ENCODE measurements at regions not wholly inside any gene's neighbourhood (a gene's known extent, or its start where the extent isn't known, plus 50 kb on each side); places are given as distances from the start of the nearest gene placed in this dataset.

GRCh38 chr2:100206731-100207255 is 64.4 kb upstream of the AFF3 start:
- Histone ChIP-seq H3K4me1 (ENCODE audit: low read depth) (no peaks in the 10 kb centered on the region), H3K36me3 (ENCODE audit: low read depth) (no peaks in the 10 kb centered on the region), H3K9me3 (no peaks in the 10 kb centered on the region), H3K4me3 (no peak overlapping the region)
- intact Hi-C loops (cut with DNase I, micrococcal nuclease) = no loop called here
- TF ChIP-seq CTCF (IDR thresholded peaks at IDR 0.05) = no peak
- ATAC-seq (no peak), DNase-seq (no peak)

- TF ChIP-seq CTCF (IDR thresholded peaks at IDR 0.05) = no peak
- intact Hi-C loops (cut with DNase I, micrococcal nuclease) = no loop called here
- ATAC-seq = no peak
- Histone ChIP-seq H3K4me3 (no peak overlapping the region), H3K9me3 (no peaks in the 10 kb centered on the region), H3K36me3 (ENCODE audit: low read depth) (no peaks in the 10 kb centered on the region), H3K4me1 (ENCODE audit: low read depth) (no peaks in the 10 kb centered on the region)
- no peak for DNase-seq
Measured at GRCh38 chr2:100205174-100205573, 62.8 kb upstream of the AFF3 start.

GRCh38 chr2:100202567-100202966 is 60.2 kb upstream of the AFF3 start:
- no peak for DNase-seq
- H3K4me1 ChIP-seq (ENCODE audit: low read depth) = no peaks in the 10 kb centered on the region
- TF ChIP-seq CTCF (IDR thresholded peaks at IDR 0.05) = no peak
- H3K36me3 ChIP-seq (ENCODE audit: low read depth) = no peaks in the 10 kb centered on the region
- no peaks in the 10 kb centered on the region for H3K9me3 ChIP-seq
- intact Hi-C loops (cut with DNase I, micrococcal nuclease) = no loop called here
- H3K4me3 ChIP-seq = no peak overlapping the region
- no peak for ATAC-seq

GRCh38 chr2:100200985-100201384 is 58.6 kb upstream of the AFF3 start:
- no peaks in the 10 kb centered on the region for H3K4me1 ChIP-seq (ENCODE audit: low read depth)
- DNase-seq = no peak
- H3K36me3 ChIP-seq (ENCODE audit: low read depth) = no peaks in the 10 kb centered on the region
- intact Hi-C loops (cut with DNase I, micrococcal nuclease) = no loop called here
- TF ChIP-seq CTCF (IDR thresholded peaks at IDR 0.05) = no peak
- no peak for ATAC-seq
- no peak overlapping the region for H3K4me3 ChIP-seq
- no peaks in the 10 kb centered on the region for H3K9me3 ChIP-seq

- Histone ChIP-seq H3K36me3 (ENCODE audit: low read depth) (no peaks in the 10 kb centered on the region), H3K9me3 (no peaks in the 10 kb centered on the region), H3K4me1 (ENCODE audit: low read depth) (no peaks in the 10 kb centered on the region), H3K4me3 (no peak overlapping the region)
- DNase-seq (no peak), ATAC-seq (no peak)
- intact Hi-C loops (cut with DNase I, micrococcal nuclease) = no loop called here
- TF ChIP-seq CTCF (IDR thresholded peaks at IDR 0.05) = no peak
Measured at GRCh38 chr2:100199421-100199820, 57.0 kb upstream of the AFF3 start.
